22Rv1 (cell line): ENCODE measurements at regions not wholly inside any gene's neighbourhood (a gene's known extent, or its start where the extent isn't known, plus 50 kb on each side); places are given as distances from the start of the nearest gene placed in this dataset.

Experiments used
- H3K27ac ChIP-seq: fragments of 450-650 bp; 2 replicates; pipeline ENCODE4 v1.5.1; 2017
- CTCF ChIP-seq: fragments of 450-650 bp; IDR thresholded peaks from 2 replicates; pipeline ENCODE4 v1.5.1; 2017; ENCODE audit warnings: mild to moderate bottlenecking
- ZFX ChIP-seq: fragments of 450-650 bp; IDR thresholded peaks from 2 replicates; pipeline ENCODE4 v1.6.1; 2017; ENCODE audit warnings: antibody characterized with exemption, borderline replicate concordance

GRCh38 chr18:59954241-59954640, 54.4 kb downstream of the PMAIP1 start:
- H3K27ac ChIP-seq = no peak overlapping the region
- TF ChIP-seq ZFX (no peak), CTCF (no peak)
